ENCODE measurements at regions not wholly inside any gene's neighbourhood (a gene's known extent, or its start where the extent isn't known, plus 50 kb on each side); places are given as distances from the start of the nearest gene placed in this dataset.

- TF ChIP-seq CTCF (conservative IDR thresholded peaks at IDR 0.05) (no peak), ZFX (IDR thresholded peaks at IDR 0.05) (no peak)
- no peak overlapping the region for H3K27ac ChIP-seq
Observed at GRCh38 chr16:80433623-80434022, 107.2 kb upstream of the DYNLRB2 start.

GRCh38 chr16:80427795-80428194, 113.0 kb upstream of the DYNLRB2 start:
- H3K27ac ChIP-seq = no peak overlapping the region
- no peak for TF ChIP-seq ZFX (IDR thresholded peaks at IDR 0.05)
- no peak for TF ChIP-seq CTCF (conservative IDR thresholded peaks at IDR 0.05)

DNA sequence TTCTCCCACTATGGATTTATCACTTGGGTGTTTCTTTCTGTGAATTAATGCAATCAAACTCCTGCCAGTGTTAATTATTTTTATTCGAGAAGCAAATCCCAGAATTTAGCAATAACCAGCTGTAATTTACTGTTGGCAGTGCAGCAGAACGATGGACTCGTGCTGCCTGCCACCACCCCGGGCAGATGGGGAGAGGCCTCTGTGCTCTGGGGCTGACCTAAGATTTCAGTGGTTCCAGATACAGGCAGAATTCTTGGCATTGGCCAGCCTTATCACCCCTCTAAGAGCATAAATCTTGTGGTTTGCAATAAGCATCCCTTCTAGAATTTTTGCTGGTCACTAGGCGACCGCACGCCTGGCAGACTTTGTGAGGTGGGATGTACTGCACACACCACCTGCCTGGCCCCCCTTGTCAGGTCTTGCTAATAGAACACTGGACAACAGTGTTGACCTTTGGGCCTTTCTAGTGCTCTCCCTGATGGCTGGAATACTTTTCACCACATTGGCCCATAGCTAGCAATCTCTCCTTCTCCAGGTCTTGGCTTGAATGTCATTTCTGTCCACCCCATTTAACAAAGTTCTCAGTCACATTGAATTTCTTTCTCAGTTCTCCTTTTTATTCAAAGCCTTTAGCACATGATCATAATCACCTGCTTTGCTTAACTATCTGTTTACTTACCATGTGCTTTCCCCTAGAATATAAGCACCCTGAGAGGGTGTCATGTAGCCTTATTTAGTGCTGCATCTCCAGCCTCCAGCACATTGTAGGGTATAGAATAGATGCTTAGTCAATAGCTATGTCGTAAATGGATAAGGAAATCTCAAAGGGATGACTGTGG, 122.1 kb upstream of the DYNLRB2 start:
- H3K27ac ChIP-seq = no peak overlapping the region
- TF ChIP-seq ZFX (IDR thresholded peaks at IDR 0.05) (no peak), CTCF (conservative IDR thresholded peaks at IDR 0.05) (no peak)

DNA sequence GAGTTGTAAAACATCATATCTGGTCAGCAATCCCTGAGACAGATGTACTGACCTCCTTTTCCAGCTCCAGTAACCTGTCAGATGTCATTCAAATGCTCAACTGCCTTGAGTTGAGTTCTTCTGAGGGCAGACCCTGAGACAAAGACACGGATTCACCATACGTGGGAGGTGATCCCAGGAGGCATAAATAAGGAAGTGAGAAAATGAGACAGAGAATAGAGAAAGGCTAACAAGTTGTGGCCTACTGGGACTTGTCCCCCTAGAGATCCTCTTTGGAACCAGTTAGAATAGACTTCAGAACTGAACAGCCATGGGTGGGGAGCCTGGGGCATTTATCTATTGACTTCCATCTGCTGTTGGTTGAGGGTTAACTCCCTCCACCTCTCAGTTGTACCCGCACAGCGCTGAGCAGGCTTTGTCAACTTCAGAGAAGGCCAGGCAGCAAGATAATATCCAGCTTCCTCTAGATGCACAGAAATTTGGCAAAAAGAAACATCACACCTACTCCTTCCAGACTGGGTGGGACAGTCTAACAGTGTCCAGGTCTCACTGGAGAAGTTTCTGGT, 123.0 kb upstream of the DYNLRB2 start:
- no peak overlapping the region for H3K27ac ChIP-seq
- no peak for TF ChIP-seq ZFX (IDR thresholded peaks at IDR 0.05)
- TF ChIP-seq CTCF (conservative IDR thresholded peaks at IDR 0.05) = no peak

DNA sequence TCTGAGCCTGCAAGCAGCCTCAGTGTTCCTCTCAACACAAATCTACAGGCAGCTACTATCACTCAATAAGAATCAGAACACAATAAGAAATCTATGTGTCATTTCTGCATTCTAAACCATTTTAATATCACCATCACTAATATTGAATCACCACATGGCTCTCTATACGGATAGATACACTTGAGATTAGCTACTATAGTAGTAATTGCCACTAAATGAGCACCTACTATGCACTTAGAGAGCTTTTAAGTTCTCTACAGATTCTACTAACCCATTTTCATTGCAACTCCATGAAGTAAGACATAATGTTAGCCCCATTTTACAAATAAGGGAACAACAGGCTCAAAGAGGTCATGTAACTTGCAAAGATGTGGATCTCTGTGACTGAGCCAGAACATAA, 132.8 kb upstream of the DYNLRB2 start:
- no peak overlapping the region for H3K27ac ChIP-seq
- no peak for TF ChIP-seq ZFX (IDR thresholded peaks at IDR 0.05)
- TF ChIP-seq CTCF (conservative IDR thresholded peaks at IDR 0.05) = no peak

- H3K27ac ChIP-seq = no peak overlapping the region
- no peak for TF ChIP-seq CTCF (conservative IDR thresholded peaks at IDR 0.05)
- TF ChIP-seq ZFX (IDR thresholded peaks at IDR 0.05) = no peak
Observed at GRCh38 chr16:80407265-80407987, 133.4 kb upstream of the DYNLRB2 start.

DNA sequence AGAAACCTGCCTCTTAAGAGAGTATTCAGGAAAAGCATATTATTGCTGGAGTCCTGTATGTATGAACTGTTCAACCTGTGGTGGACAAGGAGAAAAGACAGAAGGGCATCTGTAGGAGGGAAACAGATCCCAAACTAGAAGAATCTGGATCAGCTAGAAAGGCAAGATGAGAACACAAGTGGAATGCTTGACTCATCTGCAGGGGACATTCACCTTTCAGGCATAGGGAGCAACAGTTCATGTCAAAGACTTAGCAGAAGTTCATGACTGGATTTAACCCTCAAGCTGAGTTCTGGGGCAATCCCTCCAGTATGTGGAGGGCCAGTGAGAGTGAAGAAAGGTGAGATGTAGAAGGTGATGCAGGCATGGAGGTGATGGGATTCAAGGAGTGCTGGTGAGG, 135.9 kb upstream of the DYNLRB2 start:
- TF ChIP-seq ZFX (IDR thresholded peaks at IDR 0.05) = no peak
- no peak for TF ChIP-seq CTCF (conservative IDR thresholded peaks at IDR 0.05)

More for the DNA sequence above, 135.9 kb upstream of the DYNLRB2 start:
- H3K27ac ChIP-seq = no peak overlapping the region

Measured in C4-2B (cell line).